DMS79 (cell line): ENCODE measurements at regions not wholly inside any gene's neighbourhood (a gene's known extent, or its start where the extent isn't known, plus 50 kb on each side); places are given as distances from the start of the nearest gene placed in this dataset.
"Not testable (repeated sequence)": the region's sequence is repeated elsewhere in the genome, so short reads cannot be mapped to it uniquely, and the experiment has no call there.

Experiments used
- DNase-seq: peaks from one replicate; lab custom pipeline; 2025; lab: John Stamatoyannopoulos, UW

GRCh38 chr12:3367750-3368444 lies 123.1 kb upstream of the PRMT8 start:
- DNase-seq, result no peak

GRCh38 chr12:3371018-3371417 lies 120.0 kb upstream of the PRMT8 start:
- DNase-seq, result peak; percentile 87

- DNase-seq, result no peak
Observed at GRCh38 chr12:3375326-3375725, 115.7 kb upstream of the PRMT8 start.

GRCh38 chr12:3376779-3377455 lies 114.1 kb upstream of the PRMT8 start:
- no peak for DNase-seq

- no peak for DNase-seq
Observed at GRCh38 chr12:3378655-3379054, 112.3 kb upstream of the PRMT8 start.

- peak; percentile 11 for DNase-seq
Observed at GRCh38 chr12:3379079-3379478, 111.9 kb upstream of the PRMT8 start.

GRCh38 chr12:3380200-3381043 lies 110.6 kb upstream of the PRMT8 start:
- DNase-seq, result no peak

GRCh38 chr12:3381059-3382047 lies 109.7 kb upstream of the PRMT8 start:
- peak; percentile 50 for DNase-seq

- no peak for DNase-seq
Observed at GRCh38 chr12:3389986-3390385, 101.0 kb upstream of the PRMT8 start.

- not testable (repeated sequence) for DNase-seq
Observed at GRCh38 chr12:3397596-3397995, 93.4 kb upstream of the PRMT8 start.

GRCh38 chr12:3398196-3398789 lies 92.7 kb upstream of the PRMT8 start:
- no peak for DNase-seq

- DNase-seq, result no peak
Observed at GRCh38 chr12:3405821-3406220, 85.2 kb upstream of the PRMT8 start.

GRCh38 chr12:3407723-3408122 lies 83.3 kb upstream of the PRMT8 start:
- no peak for DNase-seq

GRCh38 chr12:3409662-3410061 lies 81.3 kb upstream of the PRMT8 start:
- DNase-seq, result no peak

- DNase-seq, result no peak
Observed at GRCh38 chr12:3416159-3416558, 74.8 kb upstream of the PRMT8 start.

- DNase-seq, result no peak
Observed at GRCh38 chr12:3416670-3417069, 74.3 kb upstream of the PRMT8 start.

- no peak for DNase-seq
Observed at GRCh38 chr12:3417113-3417512, 73.9 kb upstream of the PRMT8 start.

GRCh38 chr12:3417937-3418462 lies 73.0 kb upstream of the PRMT8 start:
- DNase-seq, result peak; percentile 81

- peak; percentile 79 for DNase-seq
Observed at GRCh38 chr12:3418609-3419390, 72.2 kb upstream of the PRMT8 start.

- no peak for DNase-seq
Observed at GRCh38 chr12:3419558-3419957, 71.4 kb upstream of the PRMT8 start.
